DND-41 (cell line): ENCODE measurements at regions not wholly inside any gene's neighbourhood (a gene's known extent, or its start where the extent isn't known, plus 50 kb on each side); places are given as distances from the start of the nearest gene placed in this dataset.

ENCODE experiments used
- ATAC-seq: fragments of 200-7000 bp; cut with Tn5 transposase; 3 replicates; pipeline ENCODE4 v1.9.1; 2021; ENCODE audit warnings: low read depth; ENCODE audit not compliant: insufficient read depth
- DNase-seq: peaks from one replicate; pipeline ENCODE4 v3.0.0-alpha.2; 2020
- H2AFZ ChIP-seq: 2 replicates; pipeline ENCODE4 v1.6.0; 2012; ENCODE audit warnings: low read depth, low read length
- H3K27ac ChIP-seq: 2 replicates; pipeline ENCODE4 v1.5.1; 2012; ENCODE audit warnings: low read length, inconsistent platforms
- H3K27me3 ChIP-seq: fragments of 200-600 bp; sonication (generic); 2 replicates; pipeline ENCODE4 v1.6.0; 2012; ENCODE audit warnings: low read length, mild to moderate bottlenecking, inconsistent platforms; ENCODE audit not compliant: insufficient read depth, poor library complexity
- H3K36me3 ChIP-seq: 2 replicates; pipeline ENCODE4 v1.5.1; 2012; ENCODE audit warnings: low read length, inconsistent platforms; ENCODE audit not compliant: insufficient read depth
- H3K4me1 ChIP-seq: 2 replicates; pipeline ENCODE4 v1.5.1; 2012; ENCODE audit warnings: mild to moderate bottlenecking, low read length; ENCODE audit not compliant: insufficient read depth
- H3K4me2 ChIP-seq: 2 replicates; pipeline ENCODE4 v1.6.0; 2012; ENCODE audit warnings: mild to moderate bottlenecking, moderate library complexity, low read length, inconsistent platforms; ENCODE audit not compliant: insufficient read depth
- H3K4me3 ChIP-seq, 2 experiments: fragments of 200-600 bp in 1 of 2; shearing (Covaris generic) in 1 of 2; 2 replicates each; pipeline ENCODE4 v1.5.1; 2012 to 2016; ENCODE audit warnings: inconsistent platforms in 2 of 2, low read length in 2 of 2, mild to moderate bottlenecking in 2 of 2, low read depth in 1 of 2, moderate library complexity in 1 of 2
- H3K79me2 ChIP-seq: 2 replicates; pipeline ENCODE4 v1.6.0; 2012; ENCODE audit warnings: low read length, inconsistent platforms; ENCODE audit not compliant: insufficient read depth
- H3K9ac ChIP-seq: 2 replicates; pipeline ENCODE4 v1.6.0; 2012; ENCODE audit warnings: low read depth, mild to moderate bottlenecking, inconsistent platforms, low read length, moderate library complexity
- H3K9me3 ChIP-seq: 2 replicates; pipeline ENCODE4 v1.5.1; 2012; ENCODE audit warnings: low read length, moderate library complexity, mild to moderate bottlenecking, inconsistent platforms; ENCODE audit not compliant: insufficient read depth, severe bottlenecking
- H4K20me1 ChIP-seq: 2 replicates; pipeline ENCODE4 v1.6.0; 2012; ENCODE audit warnings: low read length; ENCODE audit not compliant: insufficient read depth
- CTCF ChIP-seq: IDR thresholded peaks from 2 replicates; pipeline ENCODE4 v1.5.1; 2012; ENCODE audit warnings: borderline replicate concordance, low read length, moderate library complexity, mild to moderate bottlenecking; ENCODE audit not compliant: poor library complexity, severe bottlenecking; ENCODE audit errors: extremely low read depth
- EZH2 ChIP-seq: IDR thresholded peaks from 3 replicates; pipeline ENCODE4 v1.6.1; 2012; ENCODE audit warnings: borderline replicate concordance, low read depth, mild to moderate bottlenecking, moderate library complexity, low read length, inconsistent platforms; ENCODE audit not compliant: severe bottlenecking

GRCh38 chr3:112765531-112765930 is 81.1 kb downstream of the CD200R1L start:
- Histone ChIP-seq H3K4me1 (no peaks in the 10 kb centered on the region), H3K9ac (no peak overlapping the region), H3K27me3 (no peaks in the 10 kb centered on the region), H4K20me1 (no peaks in the 10 kb centered on the region), H3K27ac (no peak overlapping the region), H2AFZ (no peak overlapping the region), H3K36me3 (no peaks in the 10 kb centered on the region), H3K79me2 (no peaks in the 10 kb centered on the region), H3K4me3 (no peak overlapping the region), H3K4me2 (no peak overlapping the region), H3K9me3 (no peaks in the 10 kb centered on the region)
- ATAC-seq (no peak), DNase-seq (no peak)
- TF ChIP-seq CTCF: no peak
- TF ChIP-seq EZH2: no peak

- no peaks in the 10 kb centered on the region for H3K4me1 ChIP-seq
- no peaks in the 10 kb centered on the region for H3K27me3 ChIP-seq
- H3K27ac ChIP-seq: no peak overlapping the region
- no peak overlapping the region for H3K4me2 ChIP-seq
- no peak overlapping the region for H3K9ac ChIP-seq
- H4K20me1 ChIP-seq: no peaks in the 10 kb centered on the region
- TF ChIP-seq CTCF: no peak
- no peak for TF ChIP-seq EZH2
- no peaks in the 10 kb centered on the region for H3K9me3 ChIP-seq
- ATAC-seq: no peak
- H3K36me3 ChIP-seq: no peaks in the 10 kb centered on the region
- no peak for DNase-seq
- no peak overlapping the region for H3K4me3 ChIP-seq
- no peaks in the 10 kb centered on the region for H3K79me2 ChIP-seq
- no peak overlapping the region for H2AFZ ChIP-seq
Observed at GRCh38 chr3:112763258-112763657, 83.4 kb downstream of the CD200R1L start.

- Histone ChIP-seq H3K4me1 (no peaks in the 10 kb centered on the region), H2AFZ (no peak overlapping the region), H3K79me2 (no peaks in the 10 kb centered on the region), H3K4me2 (no peak overlapping the region), H4K20me1 (no peaks in the 10 kb centered on the region), H3K27ac (no peak overlapping the region), H3K27me3 (no peaks in the 10 kb centered on the region), H3K9ac (no peak overlapping the region), H3K4me3 (no peak overlapping the region), H3K9me3 (no peaks in the 10 kb centered on the region), H3K36me3 (no peaks in the 10 kb centered on the region)
- TF ChIP-seq CTCF: no peak
- TF ChIP-seq EZH2: no peak
- DNase-seq: no peak
- ATAC-seq: no peak
Observed at GRCh38 chr3:112761062-112761638, 85.5 kb downstream of the CD200R1L start.

GRCh38 chr3:112759681-112760080 is 87.0 kb downstream of the CD200R1L start:
- no peaks in the 10 kb centered on the region for H3K36me3 ChIP-seq
- H3K79me2 ChIP-seq: no peaks in the 10 kb centered on the region
- H3K27me3 ChIP-seq: no peaks in the 10 kb centered on the region
- no peak overlapping the region for H3K9ac ChIP-seq
- TF ChIP-seq CTCF (no peak), EZH2 (no peak)
- H2AFZ ChIP-seq: no peak overlapping the region
- no peak overlapping the region for H3K4me3 ChIP-seq
- H3K4me2 ChIP-seq: no peak overlapping the region
- H4K20me1 ChIP-seq: no peaks in the 10 kb centered on the region
- H3K9me3 ChIP-seq: no peaks in the 10 kb centered on the region
- no peak for DNase-seq
- no peaks in the 10 kb centered on the region for H3K4me1 ChIP-seq
- no peak overlapping the region for H3K27ac ChIP-seq
- ATAC-seq: no peak
